ENCODE measurements at regions not wholly inside any gene's neighbourhood (a gene's known extent, or its start where the extent isn't known, plus 50 kb on each side); places are given as distances from the start of the nearest gene placed in this dataset.
A peak's percentile ranks its signal among the peaks of the same experiment; 100 is the strongest.

DNA sequence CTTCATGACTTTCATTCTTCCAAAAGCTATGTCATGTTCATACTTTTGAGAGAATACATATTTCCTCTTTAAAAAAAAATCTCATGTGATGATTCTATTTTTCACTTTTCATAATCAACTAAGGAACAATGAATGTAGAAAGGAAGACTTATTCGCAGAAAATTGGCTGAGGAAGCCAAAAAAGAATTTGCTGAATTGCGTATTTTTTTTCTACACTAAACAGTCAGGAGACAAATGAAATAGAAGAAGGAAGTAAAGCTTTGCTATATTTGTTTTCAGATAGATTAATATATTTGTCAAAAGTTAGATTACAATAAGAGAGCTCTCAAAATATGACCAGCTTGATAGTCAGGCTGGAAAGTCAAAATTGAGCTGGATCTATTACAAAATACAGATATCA lies 504.2 kb downstream of the ANXA1 start:
- Mint-ChIP-seq H3K9me3 (no peaks in the 10 kb centered on the region), H3K27ac (peak overlapping the region; percentile 34; the same call in 1 of the 2 replicates), H3K4me3 (no peak overlapping the region), H3K36me3 (ENCODE audit: low read depth) (no peaks in the 10 kb centered on the region), H3K4me1 (peaks cover 25% of the 10 kb centered on the region), H3K27me3 (ENCODE audit: insufficient read depth, low read depth, poor library complexity) (no peaks in the 10 kb centered on the region)
- Histone ChIP-seq H4K20me1 (replicated peaks; ENCODE audit: insufficient read depth) (no peaks in the 10 kb centered on the region), H3K27ac (ENCODE audit: low read depth) (no peak overlapping the region), H2AFZ (no peak overlapping the region), H3K4me1 (ENCODE audit: insufficient read depth) (peaks cover 30% of the 10 kb centered on the region), H3F3A (replicated peaks; ENCODE audit: low read depth) (no peaks in the 10 kb centered on the region), H3K36me3 (ENCODE audit: insufficient read depth) (no peaks in the 10 kb centered on the region), H3K4me2 (no peak overlapping the region), H3K4me3 (no peak overlapping the region), H3K27me3 (ENCODE audit: insufficient read depth) (no peaks in the 10 kb centered on the region), H3K79me2 (replicated peaks; ENCODE audit: insufficient read depth) (no peaks in the 10 kb centered on the region), H3K9me2 (ENCODE audit: insufficient read depth) (no peaks in the 10 kb centered on the region)
- ATAC-seq, result no peak
- TF ChIP-seq POLR2AphosphoS5 (IDR thresholded peaks at IDR 0.05; ENCODE audit: low read depth), result no peak
- no peak for TF ChIP-seq JUNB (IDR thresholded peaks at IDR 0.05; ENCODE audit: unreplicated experiment)
- TF ChIP-seq STAT1 (IDR thresholded peaks at IDR 0.05; ENCODE audit: unreplicated experiment), result no peak
- no peak for TF ChIP-seq EZH2 (IDR thresholded peaks at IDR 0.05; ENCODE audit: low read depth, unreplicated experiment)
- no peak for TF ChIP-seq CTCF (conservative IDR thresholded peaks at IDR 0.05; ENCODE audit: low read depth in 2 of 2)
- no peak for TF ChIP-seq CREB1 (CRISPR knock-in tag; IDR thresholded peaks at IDR 0.05; ENCODE audit: low read depth)
- TF ChIP-seq, protein P1, sequence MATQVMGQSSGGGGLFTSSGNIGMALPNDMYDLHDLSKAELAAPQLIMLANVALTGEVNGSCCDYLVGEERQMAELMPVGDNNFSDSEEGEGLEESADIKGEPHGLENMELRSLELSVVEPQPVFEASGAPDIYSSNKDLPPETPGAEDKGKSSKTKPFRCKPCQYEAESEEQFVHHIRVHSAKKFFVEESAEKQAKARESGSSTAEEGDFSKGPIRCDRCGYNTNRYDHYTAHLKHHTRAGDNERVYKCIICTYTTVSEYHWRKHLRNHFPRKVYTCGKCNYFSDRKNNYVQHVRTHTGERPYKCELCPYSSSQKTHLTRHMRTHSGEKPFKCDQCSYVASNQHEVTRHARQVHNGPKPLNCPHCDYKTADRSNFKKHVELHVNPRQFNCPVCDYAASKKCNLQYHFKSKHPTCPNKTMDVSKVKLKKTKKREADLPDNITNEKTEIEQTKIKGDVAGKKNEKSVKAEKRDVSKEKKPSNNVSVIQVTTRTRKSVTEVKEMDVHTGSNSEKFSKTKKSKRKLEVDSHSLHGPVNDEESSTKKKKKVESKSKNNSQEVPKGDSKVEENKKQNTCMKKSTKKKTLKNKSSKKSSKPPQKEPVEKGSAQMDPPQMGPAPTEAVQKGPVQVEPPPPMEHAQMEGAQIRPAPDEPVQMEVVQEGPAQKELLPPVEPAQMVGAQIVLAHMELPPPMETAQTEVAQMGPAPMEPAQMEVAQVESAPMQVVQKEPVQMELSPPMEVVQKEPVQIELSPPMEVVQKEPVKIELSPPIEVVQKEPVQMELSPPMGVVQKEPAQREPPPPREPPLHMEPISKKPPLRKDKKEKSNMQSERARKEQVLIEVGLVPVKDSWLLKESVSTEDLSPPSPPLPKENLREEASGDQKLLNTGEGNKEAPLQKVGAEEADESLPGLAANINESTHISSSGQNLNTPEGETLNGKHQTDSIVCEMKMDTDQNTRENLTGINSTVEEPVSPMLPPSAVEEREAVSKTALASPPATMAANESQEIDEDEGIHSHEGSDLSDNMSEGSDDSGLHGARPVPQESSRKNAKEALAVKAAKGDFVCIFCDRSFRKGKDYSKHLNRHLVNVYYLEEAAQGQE (IDR thresholded peaks at IDR 0.05; ENCODE audit: unreplicated experiment), result no peak
- TF ChIP-seq ZNF114 (CRISPR knock-in tag; IDR thresholded peaks at IDR 0.05), result no peak
- TF ChIP-seq ZNF462 (CRISPR knock-in tag; IDR thresholded peaks at IDR 0.05), result no peak
- no peak for DNase-seq (ENCODE audit: low spot score)
